ENCODE measurements at regions not wholly inside any gene's neighbourhood (a gene's known extent, or its start where the extent isn't known, plus 50 kb on each side); places are given as distances from the start of the nearest gene placed in this dataset.

- no peak for DNase-seq (ENCODE audit: extremely low spot score)
- CTCF ChIA-PET, result interaction anchor here (0.9 kb wide), 1 partner anchor 94 kb away, joined by 3 read pairs; no protein-coding TSS in a partner anchor
- TF ChIP-seq CTCF (IDR thresholded peaks at IDR 0.05; ENCODE audit: control extremely low read depth, extremely low read depth, low read depth, missing control alignments), result no peak
- POLR2A ChIA-PET, result no interaction called here
Measured at GRCh38 chr9:77111408-77111807, 65.9 kb upstream of the VPS13A start.

GRCh38 chr9:77125665-77126064 is 51.7 kb upstream of the VPS13A start:
- CTCF ChIA-PET, result interaction anchor here (1.9 to 2.0 kb wide), 2 partner anchors 11 to 25 kb away, joined by 6 to 9 read pairs; no protein-coding TSS in a partner anchor
- POLR2A ChIA-PET, result interaction anchor here (0.6 kb wide), 1 partner anchor 117 kb away, joined by 6 read pairs; no protein-coding TSS in a partner anchor
- TF ChIP-seq CTCF (IDR thresholded peaks at IDR 0.05; ENCODE audit: control extremely low read depth, extremely low read depth, low read depth, missing control alignments), result no peak
- no peak for DNase-seq (ENCODE audit: extremely low spot score)

DNA sequence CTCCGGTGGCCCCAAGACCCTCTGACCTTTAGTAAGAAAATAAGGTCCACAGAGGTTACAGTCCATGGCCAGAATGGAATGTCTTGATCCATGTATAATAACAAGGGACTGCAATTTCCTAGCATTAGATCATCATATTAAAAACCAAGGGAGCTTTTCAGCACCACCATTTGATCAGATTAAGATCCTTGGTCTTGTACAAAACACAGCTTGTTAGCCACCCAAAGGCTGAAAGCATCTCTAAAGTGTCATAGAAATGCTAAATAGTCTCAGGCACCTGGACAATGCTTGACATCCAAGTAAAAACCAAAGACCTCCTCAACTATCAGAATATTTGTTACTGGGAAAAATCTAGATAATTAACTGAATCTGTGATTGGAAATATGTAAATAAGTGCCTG is 50.3 kb upstream of the VPS13A start:
- ChIA-PET CTCF (interaction anchor here (0.9 to 1.0 kb wide), 2 partner anchors 10 to 20 kb away, joined by 3 read pairs; no protein-coding TSS in a partner anchor), POLR2A (no interaction called here)
- DNase-seq (ENCODE audit: extremely low spot score), result no peak
- TF ChIP-seq CTCF (IDR thresholded peaks at IDR 0.05; ENCODE audit: control extremely low read depth, extremely low read depth, low read depth, missing control alignments), result no peak
